ENCODE measurements at regions not wholly inside any gene's neighbourhood (a gene's known extent, or its start where the extent isn't known, plus 50 kb on each side); places are given as distances from the start of the nearest gene placed in this dataset.
"Not testable (repeated sequence)": the region's sequence is repeated elsewhere in the genome, so short reads cannot be mapped to it uniquely, and the experiment has no call there.

GRCh38 chr16:15307184-15307583 lies 70.9 kb downstream of the NPIPA5 start:
- not testable (repeated sequence) for H3K27me3 ChIP-seq, DNase-seq, H3K9me3 ChIP-seq, H3K36me3 ChIP-seq, H3K4me3 ChIP-seq

GRCh38 chr16:15305889-15306288 lies 72.2 kb downstream of the NPIPA5 start:
- H3K36me3 ChIP-seq: not testable (repeated sequence)

GRCh38 chr16:15303667-15304324 lies 74.3 kb downstream of the NPIPA5 start:
- not testable (repeated sequence) for H3K36me3 ChIP-seq, H3K9me3 ChIP-seq, DNase-seq, H3K4me3 ChIP-seq, H3K27me3 ChIP-seq

More at GRCh38 chr16:15305889-15306288, 72.2 kb downstream of the NPIPA5 start:
- DNase-seq: peak; percentile 5
- not testable (repeated sequence) for H3K27me3 ChIP-seq, H3K4me3 ChIP-seq, H3K9me3 ChIP-seq

- not testable (repeated sequence) for DNase-seq, H3K9me3 ChIP-seq, H3K36me3 ChIP-seq, H3K4me3 ChIP-seq, H3K27me3 ChIP-seq
Observed at GRCh38 chr16:15297104-15297503, 81.0 kb downstream of the NPIPA5 start.

GRCh38 chr16:15274796-15275195 lies 103.3 kb downstream of the NPIPA5 start:
- H3K4me3 ChIP-seq, H3K9me3 ChIP-seq, H3K27me3 ChIP-seq, H3K36me3 ChIP-seq, DNase-seq: not testable (repeated sequence)

GRCh38 chr16:15273964-15274363 lies 104.1 kb downstream of the NPIPA5 start:
- H3K36me3 ChIP-seq, H3K27me3 ChIP-seq, H3K4me3 ChIP-seq, H3K9me3 ChIP-seq, DNase-seq: not testable (repeated sequence)

GRCh38 chr16:15266941-15267340 lies 111.2 kb downstream of the NPIPA5 start:
- not testable (repeated sequence) for DNase-seq, H3K36me3 ChIP-seq, H3K4me3 ChIP-seq, H3K9me3 ChIP-seq, H3K27me3 ChIP-seq

GRCh38 chr16:15262212-15262611 lies 115.9 kb downstream of the NPIPA5 start:
- not testable (repeated sequence) for H3K36me3 ChIP-seq, H3K4me3 ChIP-seq, H3K27me3 ChIP-seq, DNase-seq, H3K9me3 ChIP-seq

- H3K36me3 ChIP-seq, H3K4me3 ChIP-seq, H3K27me3 ChIP-seq, DNase-seq, H3K9me3 ChIP-seq: not testable (repeated sequence)
Observed at GRCh38 chr16:15247971-15248370, 130.1 kb downstream of the NPIPA5 start.

- not testable (repeated sequence) for H3K27me3 ChIP-seq, DNase-seq, H3K9me3 ChIP-seq, H3K4me3 ChIP-seq, H3K36me3 ChIP-seq
Observed at GRCh38 chr16:15236674-15237323, 141.3 kb downstream of the NPIPA5 start.

- not testable (repeated sequence) for H3K9me3 ChIP-seq, H3K36me3 ChIP-seq, DNase-seq, H3K27me3 ChIP-seq, H3K4me3 ChIP-seq
Observed at GRCh38 chr16:15235140-15235539, 141.1 kb upstream of the RRN3 start.

- not testable (repeated sequence) for H3K27me3 ChIP-seq, H3K4me3 ChIP-seq, H3K9me3 ChIP-seq, DNase-seq, H3K36me3 ChIP-seq
Observed at GRCh38 chr16:15234702-15235101, 140.6 kb upstream of the RRN3 start.

- H3K4me3 ChIP-seq, H3K36me3 ChIP-seq, H3K27me3 ChIP-seq, DNase-seq, H3K9me3 ChIP-seq: not testable (repeated sequence)
Observed at GRCh38 chr16:15230432-15230831, 136.4 kb upstream of the RRN3 start.

GRCh38 chr16:15229661-15230060 lies 135.6 kb upstream of the RRN3 start:
- H3K27me3 ChIP-seq, DNase-seq, H3K36me3 ChIP-seq, H3K4me3 ChIP-seq, H3K9me3 ChIP-seq: not testable (repeated sequence)

- H3K4me3 ChIP-seq, H3K27me3 ChIP-seq, H3K9me3 ChIP-seq, H3K36me3 ChIP-seq, DNase-seq: not testable (repeated sequence)
Observed at GRCh38 chr16:15224651-15225050, 130.6 kb upstream of the RRN3 start.

- H3K36me3 ChIP-seq, H3K9me3 ChIP-seq, H3K4me3 ChIP-seq, H3K27me3 ChIP-seq, DNase-seq: not testable (repeated sequence)
Observed at GRCh38 chr16:15223398-15223797, 129.3 kb upstream of the RRN3 start.

- not testable (repeated sequence) for DNase-seq, H3K9me3 ChIP-seq, H3K36me3 ChIP-seq, H3K4me3 ChIP-seq, H3K27me3 ChIP-seq
Observed at GRCh38 chr16:15219679-15220615, 125.9 kb upstream of the RRN3 start.
